ENCODE measurements at regions not wholly inside any gene's neighbourhood (a gene's known extent, or its start where the extent isn't known, plus 50 kb on each side); places are given as distances from the start of the nearest gene placed in this dataset.
"Not testable (repeated sequence)": the region's sequence is repeated elsewhere in the genome, so short reads cannot be mapped to it uniquely, and the experiment has no call there.

DNA sequence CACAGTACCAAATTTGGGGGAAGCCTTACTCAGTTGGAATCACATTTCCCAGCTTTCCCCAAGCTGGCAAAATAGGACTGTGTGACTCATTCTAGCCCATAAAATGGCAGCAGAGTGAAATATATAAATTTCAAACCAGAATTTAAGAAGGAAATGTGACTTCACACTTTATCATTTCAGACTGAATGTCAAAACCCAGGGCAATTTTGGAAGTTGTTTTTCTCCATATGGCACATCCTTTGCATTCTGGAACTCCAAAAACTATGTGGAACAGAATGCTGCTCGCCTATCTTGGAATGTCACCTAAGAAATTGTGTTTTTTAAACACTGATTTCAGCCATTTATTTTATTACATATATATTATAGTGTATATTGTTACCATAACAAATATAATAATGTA lies 424.7 kb upstream of the ST8SIA4 start:
- Mint-ChIP-seq H3K36me3 (no peaks in the 10 kb centered on the region), H3K9me3 (ENCODE audit: low read depth) (no peaks in the 10 kb centered on the region), H3K27ac (no peak overlapping the region), H3K4me3 (no peak overlapping the region), H3K4me1 (no peaks in the 10 kb centered on the region), H3K27me3 (no peaks in the 10 kb centered on the region)
- no peak for DNase-seq
- no peak for ATAC-seq
- CTCF ChIA-PET, result no interaction called here

DNA sequence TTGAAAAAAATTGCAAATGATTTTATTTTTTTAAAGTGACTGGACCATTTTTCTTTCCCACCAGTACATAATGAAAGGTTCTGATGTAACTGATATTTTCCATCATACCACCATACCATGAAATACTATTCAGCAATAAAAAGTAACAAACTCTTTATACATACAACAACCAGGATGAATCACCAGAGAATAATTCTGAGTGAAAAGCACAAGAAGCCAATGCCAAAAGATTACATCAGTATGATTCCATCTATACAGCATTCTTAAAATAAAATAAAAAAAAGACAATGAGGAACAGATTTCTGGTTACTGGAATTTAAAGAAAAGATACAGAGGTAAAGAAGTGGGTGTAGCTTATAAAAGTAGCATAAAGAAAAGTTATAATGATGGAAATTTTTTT lies 423.7 kb upstream of the ST8SIA4 start:
- Mint-ChIP-seq H3K4me1 (no peaks in the 10 kb centered on the region), H3K9me3 (ENCODE audit: low read depth) (no peaks in the 10 kb centered on the region)
- CTCF ChIA-PET, result no interaction called here

DNA sequence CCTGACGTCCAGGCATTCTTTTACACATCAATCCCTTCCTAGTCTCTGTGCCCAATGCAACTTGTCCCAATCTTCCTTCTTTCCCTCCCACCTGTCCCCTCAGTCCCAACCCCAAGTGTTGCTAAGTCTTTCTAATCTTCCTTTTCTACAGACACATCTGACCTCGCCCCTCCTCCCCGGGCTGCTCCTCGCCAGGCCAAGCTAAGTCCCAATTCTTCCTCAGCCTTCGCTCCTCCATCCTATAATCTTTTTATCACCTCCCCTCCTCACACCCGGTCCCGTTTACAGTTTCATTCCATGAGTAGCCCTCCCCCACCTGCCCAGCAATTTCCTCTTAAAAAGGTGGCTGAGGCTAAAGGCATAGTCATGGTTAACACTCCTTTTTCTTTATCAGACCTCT lies 413.3 kb upstream of the ST8SIA4 start:
- CTCF ChIA-PET; DNase-seq; H3K4me3 Mint-ChIP-seq; H3K27ac Mint-ChIP-seq; H3K27me3 Mint-ChIP-seq; H3K36me3 Mint-ChIP-seq; ATAC-seq; H3K9me3 Mint-ChIP-seq (ENCODE audit: low read depth); H3K4me1 Mint-ChIP-seq: not testable (repeated sequence)

More for the DNA sequence above, 423.7 kb upstream of the ST8SIA4 start:
- ATAC-seq, result no peak
- no peak for DNase-seq
- H3K36me3 Mint-ChIP-seq, result no peaks in the 10 kb centered on the region
- H3K4me3 Mint-ChIP-seq, result no peak overlapping the region
- no peak overlapping the region for H3K27ac Mint-ChIP-seq
- no peaks in the 10 kb centered on the region for H3K27me3 Mint-ChIP-seq

DNA sequence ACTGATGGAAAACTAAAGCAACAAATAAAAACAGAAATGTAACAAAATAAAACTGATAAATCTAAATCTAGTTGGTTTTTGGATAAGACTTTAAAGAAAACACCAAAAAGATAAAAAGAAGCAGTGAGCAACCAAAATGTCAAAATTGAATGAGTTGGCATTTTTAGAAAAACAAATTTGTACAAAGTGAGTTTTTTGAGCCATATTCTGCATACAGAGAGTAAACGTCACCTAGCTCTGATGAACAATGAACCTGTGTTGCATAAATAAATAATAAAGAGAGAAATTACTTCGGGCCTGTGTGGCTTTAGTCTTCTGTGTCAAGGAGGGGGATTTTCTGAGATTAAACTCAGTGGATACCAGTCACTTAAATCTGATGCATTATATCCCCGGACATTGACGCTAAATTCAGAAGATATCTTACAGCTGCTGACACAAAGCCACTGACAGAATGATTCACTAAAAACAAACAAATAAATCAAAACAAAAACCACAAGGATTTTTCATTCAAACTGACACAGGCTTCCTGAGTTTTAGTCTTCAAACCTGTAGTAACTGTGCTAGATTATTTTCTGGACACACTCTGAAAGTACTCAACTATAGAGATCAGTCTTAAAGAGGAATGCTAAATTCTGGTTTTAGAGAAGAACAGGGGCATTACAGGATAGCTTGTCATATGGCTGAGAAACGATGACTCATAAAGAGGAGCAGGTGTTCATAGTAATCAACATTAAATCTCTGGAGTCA lies 403.5 kb upstream of the ST8SIA4 start:
- CTCF ChIA-PET, result no interaction called here
- no peak for DNase-seq
- ATAC-seq, result no peak
- H3K4me3 Mint-ChIP-seq, result no peak overlapping the region
- no peaks in the 10 kb centered on the region for H3K36me3 Mint-ChIP-seq
- no peak overlapping the region for H3K27ac Mint-ChIP-seq
- no peaks in the 10 kb centered on the region for H3K27me3 Mint-ChIP-seq
- no peaks in the 10 kb centered on the region for H3K9me3 Mint-ChIP-seq (ENCODE audit: low read depth)
- no peaks in the 10 kb centered on the region for H3K4me1 Mint-ChIP-seq

DNA sequence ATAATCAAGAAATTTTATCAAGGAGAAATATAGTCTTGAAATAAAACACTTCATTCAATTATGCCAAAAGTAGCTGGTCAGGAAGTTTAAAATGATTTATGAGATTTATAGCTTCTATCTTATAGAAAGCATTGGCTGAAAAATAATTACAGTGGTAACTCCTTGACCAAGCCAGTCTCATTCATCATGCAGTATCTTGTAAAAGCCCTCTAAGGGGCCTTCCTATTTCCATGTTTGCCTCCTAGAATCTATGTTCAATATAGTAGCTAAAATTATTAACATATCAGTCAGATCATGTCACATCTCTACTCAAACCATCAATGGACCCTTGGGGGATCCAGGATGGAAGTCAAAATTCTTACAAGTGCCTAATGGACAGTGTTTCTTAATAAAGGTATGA lies 393.4 kb upstream of the ST8SIA4 start:
- no peak for ATAC-seq

DNA sequence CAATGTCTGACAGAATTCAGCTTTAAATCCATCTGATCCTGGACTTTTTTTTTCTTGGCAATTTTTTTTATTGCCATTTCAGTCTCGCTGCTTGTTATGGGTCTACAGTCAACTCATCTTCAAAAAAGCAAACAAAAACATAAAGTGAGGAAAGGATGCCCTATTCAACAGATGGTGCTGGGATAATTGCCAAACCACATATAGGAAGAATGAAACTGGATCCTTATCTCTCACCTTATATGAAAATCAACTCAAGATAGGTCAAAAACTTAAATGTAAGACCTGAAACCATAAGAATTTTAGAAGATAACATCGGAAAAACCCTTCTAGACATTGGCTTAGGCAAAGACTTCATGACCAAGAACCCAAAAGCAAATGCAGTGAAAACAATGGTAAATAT lies 389.1 kb upstream of the ST8SIA4 start:
- Mint-ChIP-seq H3K4me1 (no peaks in the 10 kb centered on the region), H3K27ac (no peak overlapping the region), H3K4me3 (no peak overlapping the region), H3K27me3 (no peaks in the 10 kb centered on the region), H3K9me3 (ENCODE audit: low read depth) (no peaks in the 10 kb centered on the region), H3K36me3 (no peaks in the 10 kb centered on the region)
- no peak for ATAC-seq
- CTCF ChIA-PET, result no interaction called here
- DNase-seq, result no peak

More for the DNA sequence above, 393.4 kb upstream of the ST8SIA4 start:
- no peak overlapping the region for H3K27ac Mint-ChIP-seq
- no peaks in the 10 kb centered on the region for H3K4me1 Mint-ChIP-seq
- no peaks in the 10 kb centered on the region for H3K9me3 Mint-ChIP-seq (ENCODE audit: low read depth)
- H3K27me3 Mint-ChIP-seq, result no peaks in the 10 kb centered on the region
- no peaks in the 10 kb centered on the region for H3K36me3 Mint-ChIP-seq
- no peak for DNase-seq
- CTCF ChIA-PET, result no interaction called here
- H3K4me3 Mint-ChIP-seq, result no peak overlapping the region

DNA sequence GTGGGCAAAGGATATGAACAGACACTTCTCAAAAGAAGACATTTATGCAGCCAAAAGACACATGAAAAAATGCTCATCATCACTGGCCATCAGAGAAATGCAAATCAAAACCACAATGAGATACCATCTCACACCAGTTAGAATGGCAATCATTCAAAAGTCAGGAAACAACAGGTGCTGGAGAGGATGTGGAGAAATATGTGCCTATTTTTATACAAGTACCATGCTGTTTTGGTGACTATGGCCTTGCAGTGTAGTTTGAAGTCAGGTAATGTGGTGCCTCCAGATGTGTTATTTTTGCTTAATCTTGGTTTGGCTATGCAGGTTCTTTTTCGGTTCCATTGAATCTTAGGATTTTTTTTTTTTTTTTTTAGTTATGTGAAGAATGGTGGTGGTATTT lies 387.7 kb upstream of the ST8SIA4 start:
- CTCF ChIA-PET; H3K36me3 Mint-ChIP-seq; H3K27ac Mint-ChIP-seq; H3K4me3 Mint-ChIP-seq; H3K9me3 Mint-ChIP-seq (ENCODE audit: low read depth); H3K27me3 Mint-ChIP-seq; H3K4me1 Mint-ChIP-seq; ATAC-seq; DNase-seq: not testable (repeated sequence)

DNA sequence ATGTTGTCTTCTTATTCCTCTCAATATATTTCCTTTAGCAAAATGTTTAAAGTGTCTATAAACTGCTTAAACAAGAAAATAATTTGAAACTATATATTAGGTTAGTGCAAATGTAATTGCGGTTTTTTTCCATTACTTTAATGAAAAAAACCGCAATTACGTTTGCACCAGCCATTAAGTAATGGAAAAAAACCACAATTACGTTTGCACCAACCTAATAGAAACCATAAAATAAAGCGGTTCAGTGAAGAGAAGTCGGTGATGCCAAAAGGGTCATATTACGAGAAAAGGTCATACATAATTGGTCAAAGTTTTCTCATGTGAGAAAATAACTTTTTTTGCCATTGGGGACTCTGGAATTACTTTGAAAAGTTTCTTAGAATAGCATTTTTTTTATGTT lies 385.6 kb upstream of the ST8SIA4 start:
- no peak for DNase-seq
- Mint-ChIP-seq H3K27me3 (no peaks in the 10 kb centered on the region), H3K9me3 (ENCODE audit: low read depth) (no peaks in the 10 kb centered on the region), H3K27ac (no peak overlapping the region), H3K4me1 (no peaks in the 10 kb centered on the region), H3K36me3 (no peaks in the 10 kb centered on the region), H3K4me3 (no peak overlapping the region)
- ATAC-seq, result no peak
- CTCF ChIA-PET, result no interaction called here

DNA sequence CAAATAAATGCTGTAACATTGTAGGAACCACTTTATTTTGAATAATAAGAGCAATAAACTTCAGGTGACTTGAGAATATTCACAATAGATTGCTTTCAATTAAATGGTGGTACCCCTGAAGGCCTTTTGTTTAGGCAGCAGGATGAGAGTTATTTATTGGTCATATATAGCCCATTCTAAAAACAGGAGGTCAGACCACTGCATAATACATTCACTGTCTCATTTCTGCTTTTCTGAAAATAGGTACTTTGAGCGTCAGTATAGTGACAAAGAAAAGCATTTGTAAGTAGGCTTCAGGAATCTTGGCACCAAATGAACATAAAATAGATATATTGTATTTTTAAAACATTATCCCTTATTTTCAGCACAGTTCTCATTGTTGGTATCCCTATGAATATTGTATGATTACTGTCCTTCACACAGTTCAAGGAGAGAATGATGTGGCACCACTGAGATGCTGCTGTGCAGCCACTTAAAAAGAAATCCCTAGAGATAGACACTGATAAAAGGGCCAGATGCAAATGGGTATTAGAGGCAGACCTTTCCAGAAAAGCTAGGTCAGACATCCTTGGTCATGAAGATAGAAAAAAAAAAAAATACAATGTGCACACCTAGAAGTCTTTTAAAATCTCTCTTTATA lies 381.8 kb upstream of the ST8SIA4 start:
- Mint-ChIP-seq H3K4me3 (no peak overlapping the region), H3K36me3 (no peaks in the 10 kb centered on the region), H3K27me3 (no peaks in the 10 kb centered on the region), H3K27ac (no peak overlapping the region), H3K9me3 (ENCODE audit: low read depth) (no peaks in the 10 kb centered on the region), H3K4me1 (no peaks in the 10 kb centered on the region)
- no peak for DNase-seq
- no peak for ATAC-seq
- CTCF ChIA-PET, result no interaction called here

DNA sequence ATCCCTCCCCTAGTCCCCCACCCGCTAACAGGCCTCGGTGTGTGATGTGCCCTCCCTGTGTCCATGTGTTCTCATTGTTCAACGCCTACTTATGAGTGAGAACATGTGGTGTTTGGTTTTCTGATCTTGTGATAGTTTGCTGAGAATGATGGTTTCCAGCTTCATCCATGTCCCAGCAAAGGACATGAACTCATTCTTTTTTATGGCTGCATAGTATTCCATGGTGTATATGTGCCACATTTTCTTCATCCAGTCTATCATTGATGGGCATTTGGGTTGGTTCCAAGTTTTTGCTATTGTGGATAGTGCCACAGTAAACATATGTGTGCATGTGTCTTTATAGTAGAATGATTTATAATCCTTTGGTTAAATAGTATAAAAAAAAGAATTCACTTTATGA lies 380.9 kb upstream of the ST8SIA4 start:
- H3K36me3 Mint-ChIP-seq; CTCF ChIA-PET; DNase-seq; H3K27ac Mint-ChIP-seq; H3K9me3 Mint-ChIP-seq (ENCODE audit: low read depth); H3K4me3 Mint-ChIP-seq; ATAC-seq; H3K27me3 Mint-ChIP-seq; H3K4me1 Mint-ChIP-seq: not testable (repeated sequence)

DNA sequence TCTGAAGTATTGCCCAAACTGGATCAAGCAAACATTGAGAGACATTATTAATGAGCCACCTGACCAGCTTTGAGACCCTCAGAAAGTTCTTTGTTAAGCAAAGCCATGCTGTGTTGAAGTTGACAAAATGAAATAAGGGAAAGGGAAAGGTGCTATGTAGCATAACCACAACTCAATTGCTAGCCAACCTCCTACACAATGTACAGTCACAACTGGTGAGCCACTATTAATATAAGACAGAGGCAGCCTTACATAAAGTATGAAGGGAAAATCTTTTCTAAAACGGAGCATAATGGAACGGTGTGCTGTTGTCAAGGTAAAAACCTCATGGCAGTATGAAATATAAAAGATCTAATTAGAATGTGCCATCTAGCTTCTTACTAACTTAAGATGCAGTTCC lies 375.8 kb upstream of the ST8SIA4 start:
- H3K27ac Mint-ChIP-seq, result no peak overlapping the region
- no peaks in the 10 kb centered on the region for H3K36me3 Mint-ChIP-seq
- no peak overlapping the region for H3K4me3 Mint-ChIP-seq
- no peaks in the 10 kb centered on the region for H3K9me3 Mint-ChIP-seq (ENCODE audit: low read depth)
- ATAC-seq (no peak), DNase-seq (no peak)
- CTCF ChIA-PET, result no interaction called here
- H3K27me3 Mint-ChIP-seq, result no peaks in the 10 kb centered on the region
- H3K4me1 Mint-ChIP-seq, result no peaks in the 10 kb centered on the region

DNA sequence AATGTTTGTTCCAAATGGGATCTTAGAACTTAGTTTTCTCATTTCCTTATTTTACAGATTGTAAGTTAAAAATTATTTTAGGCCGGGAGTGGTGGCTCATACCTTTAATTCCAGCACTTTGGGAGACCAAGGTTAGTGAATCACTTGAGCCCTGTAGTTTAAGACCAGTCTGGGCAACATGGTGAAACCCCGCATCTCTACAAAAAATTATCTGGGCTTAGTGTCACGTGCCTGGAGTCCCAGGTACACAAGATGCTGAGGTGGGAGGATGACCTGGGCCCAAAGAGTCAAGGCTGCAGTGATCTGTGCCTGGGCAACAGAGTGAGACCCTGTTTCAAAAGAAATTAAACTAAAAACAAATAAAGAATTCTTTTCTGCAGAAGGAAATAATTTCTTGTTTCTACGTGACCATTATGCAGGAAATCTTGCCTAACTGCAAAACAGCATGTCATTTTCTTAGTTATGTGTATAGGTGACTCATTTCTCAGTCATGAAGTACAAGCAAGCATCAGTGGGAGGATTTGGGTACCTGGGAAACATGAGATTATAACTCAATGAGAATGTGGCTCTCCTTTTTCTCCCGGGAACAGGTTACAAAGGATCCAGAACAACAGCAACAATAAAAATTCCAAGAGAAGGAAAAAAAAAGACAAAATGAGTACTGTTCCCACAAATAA lies 375.1 kb upstream of the ST8SIA4 start:
- Mint-ChIP-seq H3K4me3 (no peak overlapping the region), H3K27me3 (no peaks in the 10 kb centered on the region), H3K9me3 (ENCODE audit: low read depth) (no peaks in the 10 kb centered on the region), H3K36me3 (no peaks in the 10 kb centered on the region), H3K27ac (no peak overlapping the region), H3K4me1 (no peaks in the 10 kb centered on the region)
- DNase-seq (no peak), ATAC-seq (no peak)
- CTCF ChIA-PET, result no interaction called here

DNA sequence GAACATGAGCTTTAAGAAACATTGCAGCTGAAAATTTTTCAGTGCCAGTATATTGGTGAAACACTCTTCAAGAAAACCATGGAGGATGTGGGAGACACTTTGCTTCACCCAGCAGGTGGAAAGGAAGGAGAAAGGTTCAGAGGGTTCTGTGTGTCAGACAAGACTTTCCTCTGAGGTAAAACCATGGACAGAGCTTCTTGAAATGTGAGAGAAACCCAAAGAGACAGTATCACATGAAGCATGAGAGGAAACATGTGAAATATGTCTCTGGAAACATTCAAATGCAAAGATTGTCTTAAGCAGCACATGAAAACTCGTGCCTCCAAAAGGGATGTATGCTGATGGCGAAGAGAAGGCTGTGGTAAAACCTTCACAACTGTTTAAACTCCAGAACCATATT lies 368.9 kb upstream of the ST8SIA4 start:
- H3K9me3 Mint-ChIP-seq (ENCODE audit: low read depth), result peaks cover 2% of the 10 kb centered on the region
- CTCF ChIA-PET, result no interaction called here
- no peak overlapping the region for H3K27ac Mint-ChIP-seq
- H3K4me1 Mint-ChIP-seq, result no peaks in the 10 kb centered on the region
- no peak for DNase-seq
- ATAC-seq, result no peak
- no peak overlapping the region for H3K4me3 Mint-ChIP-seq
- no peaks in the 10 kb centered on the region for H3K36me3 Mint-ChIP-seq
- no peaks in the 10 kb centered on the region for H3K27me3 Mint-ChIP-seq

DNA sequence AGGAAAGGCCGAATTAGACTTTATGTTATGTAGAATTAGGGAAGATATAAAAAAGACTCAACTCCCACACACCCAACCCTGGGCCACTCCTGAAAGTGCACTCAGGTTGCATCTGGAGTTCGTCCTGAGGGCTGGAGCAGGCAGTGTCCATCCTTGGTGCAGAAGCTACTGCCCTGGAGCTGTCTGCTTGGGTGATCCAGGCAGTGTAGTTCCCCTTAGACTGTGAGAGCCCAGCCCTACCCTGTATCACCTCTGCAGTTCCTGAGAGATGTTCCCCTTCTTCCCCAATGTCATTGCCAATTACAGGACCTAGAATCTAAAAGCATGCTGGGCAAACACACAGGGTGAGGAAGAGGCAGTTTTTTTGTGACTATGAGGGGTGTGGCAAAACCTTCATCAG lies 368.3 kb upstream of the ST8SIA4 start:
- H3K9me3 Mint-ChIP-seq (ENCODE audit: low read depth), result peaks cover 2% of the 10 kb centered on the region
- no peaks in the 10 kb centered on the region for H3K4me1 Mint-ChIP-seq
- H3K27ac Mint-ChIP-seq, result no peak overlapping the region
- no peaks in the 10 kb centered on the region for H3K27me3 Mint-ChIP-seq
- H3K4me3 Mint-ChIP-seq, result no peak overlapping the region
- CTCF ChIA-PET, result no interaction called here
- DNase-seq (no peak), ATAC-seq (no peak)
- no peaks in the 10 kb centered on the region for H3K36me3 Mint-ChIP-seq
